ENCODE measurements at regions not wholly inside any gene's neighbourhood (a gene's known extent, or its start where the extent isn't known, plus 50 kb on each side); places are given as distances from the start of the nearest gene placed in this dataset.

- CTCF ChIA-PET = no interaction called here
- Histone ChIP-seq H3K4me2 (ENCODE audit: low read length) (no peak overlapping the region), H3K27me3 (ENCODE audit: low read length) (no peaks in the 10 kb centered on the region), H3F3A (ENCODE audit: low read length, unreplicated experiment) (no peaks in the 10 kb centered on the region), H3K9ac (ENCODE audit: low read length) (no peak overlapping the region), H3K4me3 (ENCODE audit: low read length) (no peak overlapping the region), H4K20me1 (ENCODE audit: low read length) (no peaks in the 10 kb centered on the region), H3K9me3 (ENCODE audit: low read length) (peaks cover 6% of the 10 kb centered on the region), H3K36me3 (ENCODE audit: low read depth, low read length) (no peaks in the 10 kb centered on the region), H3K4me1 (ENCODE audit: insufficient read depth, low read length) (no peaks in the 10 kb centered on the region), H3K27ac (ENCODE audit: low read length) (no peak overlapping the region), H2AFZ (ENCODE audit: low read length) (no peak overlapping the region), H3K9me2 (replicated peaks; ENCODE audit: low read length) (no peaks in the 10 kb centered on the region), H3K79me2 (ENCODE audit: low read length) (no peaks in the 10 kb centered on the region)
- POLR2A ChIA-PET (ENCODE audit: unreplicated experiment) = no interaction called here
- TF ChIP-seq EZH2 (IDR thresholded peaks at IDR 0.05; ENCODE audit: low read length, unreplicated experiment) (no peak), EZH2phosphoT487 (IDR thresholded peaks at IDR 0.05; ENCODE audit: borderline replicate concordance, low read length) (no peak), CTCF (conservative IDR thresholded peaks at IDR 0.05; ENCODE audit: low read depth, low read length) (no peak)
- no TSS peak for BruUV-seq (replicated peaks)
- intact Hi-C loops (cut with micrococcal nuclease) = no loop called here
- no peak for DNase-seq
- no peak for ATAC-seq
Observed at GRCh38 chr3:178284181-178284580, 252.1 kb upstream of the KCNMB2 start.

- no TSS peak for BruUV-seq (replicated peaks)
- Histone ChIP-seq H3K4me1 (ENCODE audit: insufficient read depth, low read length) (no peaks in the 10 kb centered on the region), H3K9me2 (replicated peaks; ENCODE audit: low read length) (no peaks in the 10 kb centered on the region), H3K79me2 (ENCODE audit: low read length) (no peaks in the 10 kb centered on the region), H3K27me3 (ENCODE audit: low read length) (no peaks in the 10 kb centered on the region), H3K4me3 (ENCODE audit: low read length) (no peak overlapping the region), H2AFZ (ENCODE audit: low read length) (no peak overlapping the region), H3F3A (ENCODE audit: low read length, unreplicated experiment) (no peaks in the 10 kb centered on the region), H3K9me3 (ENCODE audit: low read length) (no peaks in the 10 kb centered on the region), H3K9ac (ENCODE audit: low read length) (no peak overlapping the region), H3K4me2 (ENCODE audit: low read length) (no peak overlapping the region), H3K27ac (ENCODE audit: low read length) (no peak overlapping the region), H4K20me1 (ENCODE audit: low read length) (no peaks in the 10 kb centered on the region), H3K36me3 (ENCODE audit: low read depth, low read length) (no peaks in the 10 kb centered on the region)
- ChIA-PET POLR2A (ENCODE audit: unreplicated experiment) (no interaction called here), CTCF (no interaction called here)
- no peak for ATAC-seq
- intact Hi-C loops (cut with micrococcal nuclease) = no loop called here
- TF ChIP-seq EZH2 (IDR thresholded peaks at IDR 0.05; ENCODE audit: low read length, unreplicated experiment) = no peak
- no peak for TF ChIP-seq EZH2phosphoT487 (IDR thresholded peaks at IDR 0.05; ENCODE audit: borderline replicate concordance, low read length)
- no peak for TF ChIP-seq CTCF (conservative IDR thresholded peaks at IDR 0.05; ENCODE audit: low read depth, low read length)
- no peak for DNase-seq
Observed at GRCh38 chr3:178288074-178288473, 248.2 kb upstream of the KCNMB2 start.

- no peaks in the 10 kb centered on the region for H3K36me3 ChIP-seq (ENCODE audit: low read depth, low read length)
- no peaks in the 10 kb centered on the region for H3F3A ChIP-seq (ENCODE audit: low read length, unreplicated experiment)
- H4K20me1 ChIP-seq (ENCODE audit: low read length) = no peaks in the 10 kb centered on the region
- H3K27me3 ChIP-seq (ENCODE audit: low read length) = no peaks in the 10 kb centered on the region
- ChIA-PET POLR2A (ENCODE audit: unreplicated experiment) (no interaction called here), CTCF (no interaction called here)
- H3K4me1 ChIP-seq (ENCODE audit: insufficient read depth, low read length) = no peaks in the 10 kb centered on the region
- H3K9me3 ChIP-seq (ENCODE audit: low read length) = no peaks in the 10 kb centered on the region
- DNase-seq (no peak), ATAC-seq (no peak)
- intact Hi-C loops (cut with micrococcal nuclease) = no loop called here
- BruUV-seq (replicated peaks) = no TSS peak
- no peak overlapping the region for H3K4me2 ChIP-seq (ENCODE audit: low read length)
- no peak for TF ChIP-seq EZH2phosphoT487 (IDR thresholded peaks at IDR 0.05; ENCODE audit: borderline replicate concordance, low read length)
- TF ChIP-seq EZH2 (IDR thresholded peaks at IDR 0.05; ENCODE audit: low read length, unreplicated experiment) = no peak
- TF ChIP-seq CTCF (conservative IDR thresholded peaks at IDR 0.05; ENCODE audit: low read depth, low read length) = no peak
- H3K9me2 ChIP-seq (replicated peaks; ENCODE audit: low read length) = no peaks in the 10 kb centered on the region
- no peaks in the 10 kb centered on the region for H3K79me2 ChIP-seq (ENCODE audit: low read length)
- no peak overlapping the region for H3K9ac ChIP-seq (ENCODE audit: low read length)
- H2AFZ ChIP-seq (ENCODE audit: low read length) = no peak overlapping the region
- H3K4me3 ChIP-seq (ENCODE audit: low read length) = no peak overlapping the region
- H3K27ac ChIP-seq (ENCODE audit: low read length) = no peak overlapping the region
Observed at GRCh38 chr3:178289544-178290160, 246.6 kb upstream of the KCNMB2 start.

Measured in PC-3 (cell line).